GM10266 (cell line): ENCODE measurements at regions not wholly inside any gene's neighbourhood (a gene's known extent, or its start where the extent isn't known, plus 50 kb on each side); places are given as distances from the start of the nearest gene placed in this dataset.

ENCODE experiments used
- DNase-seq: peaks from one replicate; pipeline ENCODE4 v3.0.0; 2012; ENCODE audit errors: extremely low spot score
- TF ChIP-seq, protein P1 (sequence below): IDR thresholded peaks from 2 replicates; pipeline ENCODE4 v1.5.1; 2012; ENCODE audit warnings: mild to moderate bottlenecking, low read depth; ENCODE audit not compliant: control insufficient read depth, insufficient read depth; ENCODE audit errors: missing control alignments

DNA sequence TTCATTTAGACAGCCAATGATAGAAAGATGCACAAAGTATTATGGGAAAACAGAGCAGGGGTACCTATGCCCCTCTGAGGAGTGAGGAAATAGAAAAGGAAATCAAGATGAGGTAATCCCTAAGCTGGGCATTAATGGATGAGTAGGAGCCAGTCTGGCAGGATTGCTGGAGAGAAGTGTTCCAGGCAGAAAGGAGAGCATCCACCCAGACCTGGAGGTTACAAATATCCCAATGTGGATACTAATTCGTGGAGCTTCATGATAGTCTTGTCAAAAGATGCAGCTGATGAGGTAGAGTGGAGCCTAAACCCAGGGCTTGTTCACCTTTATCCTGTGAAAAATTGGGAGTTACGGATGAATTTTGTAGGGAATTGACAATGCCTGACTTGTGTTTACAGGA lies 328.0 kb downstream of the ZNF608 start:
- TF ChIP-seq, protein P1, sequence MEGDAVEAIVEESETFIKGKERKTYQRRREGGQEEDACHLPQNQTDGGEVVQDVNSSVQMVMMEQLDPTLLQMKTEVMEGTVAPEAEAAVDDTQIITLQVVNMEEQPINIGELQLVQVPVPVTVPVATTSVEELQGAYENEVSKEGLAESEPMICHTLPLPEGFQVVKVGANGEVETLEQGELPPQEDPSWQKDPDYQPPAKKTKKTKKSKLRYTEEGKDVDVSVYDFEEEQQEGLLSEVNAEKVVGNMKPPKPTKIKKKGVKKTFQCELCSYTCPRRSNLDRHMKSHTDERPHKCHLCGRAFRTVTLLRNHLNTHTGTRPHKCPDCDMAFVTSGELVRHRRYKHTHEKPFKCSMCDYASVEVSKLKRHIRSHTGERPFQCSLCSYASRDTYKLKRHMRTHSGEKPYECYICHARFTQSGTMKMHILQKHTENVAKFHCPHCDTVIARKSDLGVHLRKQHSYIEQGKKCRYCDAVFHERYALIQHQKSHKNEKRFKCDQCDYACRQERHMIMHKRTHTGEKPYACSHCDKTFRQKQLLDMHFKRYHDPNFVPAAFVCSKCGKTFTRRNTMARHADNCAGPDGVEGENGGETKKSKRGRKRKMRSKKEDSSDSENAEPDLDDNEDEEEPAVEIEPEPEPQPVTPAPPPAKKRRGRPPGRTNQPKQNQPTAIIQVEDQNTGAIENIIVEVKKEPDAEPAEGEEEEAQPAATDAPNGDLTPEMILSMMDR: no peak
- no peak for DNase-seq

- TF ChIP-seq, protein P1: no peak
- no peak for DNase-seq
Measured at GRCh38 chr5:124417196-124417595, 329.2 kb downstream of the ZNF608 start.

DNA sequence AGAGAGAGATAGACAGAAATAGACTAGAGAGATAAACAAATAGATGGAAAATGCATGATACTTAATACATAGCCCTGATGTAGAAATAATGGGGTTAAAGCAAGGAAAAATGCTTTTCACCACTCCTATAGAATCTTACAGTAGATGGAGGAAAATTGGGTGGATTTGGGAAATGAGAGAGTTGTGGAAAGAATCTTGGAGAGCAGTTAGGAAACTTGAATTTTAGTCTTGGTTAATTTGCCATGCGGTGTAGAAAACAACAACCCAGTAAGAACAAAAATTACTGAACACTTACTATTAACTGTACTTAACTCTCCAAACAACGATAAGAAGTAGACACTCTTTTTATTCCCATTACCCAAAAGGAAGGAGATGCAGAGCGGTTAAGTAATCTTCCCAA lies 329.8 kb downstream of the ZNF608 start:
- TF ChIP-seq, protein P1: no peak
- DNase-seq: no peak

DNA sequence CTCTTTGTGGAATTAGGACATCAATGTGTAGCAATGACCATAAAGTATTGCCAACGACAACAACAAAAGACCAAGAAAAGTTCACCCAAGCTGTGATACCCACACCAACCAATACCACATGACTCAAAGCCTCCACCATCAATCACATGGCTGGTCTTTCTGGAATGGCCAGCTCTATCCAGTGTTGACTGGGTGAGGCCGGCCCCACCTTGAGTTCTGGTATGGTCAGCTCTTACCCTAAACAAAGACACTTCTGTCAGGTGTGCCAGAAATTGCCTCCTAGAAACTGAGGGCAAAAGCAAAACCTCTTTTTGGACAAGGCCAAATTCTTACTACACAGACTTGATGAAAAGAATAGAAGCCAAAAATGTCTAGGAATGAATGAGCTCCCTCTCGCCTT lies 331.5 kb downstream of the ZNF608 start:
- DNase-seq: no peak

GRCh38 chr5:124410539-124411488 lies 335.6 kb downstream of the ZNF608 start:
- TF ChIP-seq, protein P1: no peak
- no peak for DNase-seq

More for the DNA sequence above, 331.5 kb downstream of the ZNF608 start:
- TF ChIP-seq, protein P1: no peak

GRCh38 chr5:124408738-124409453 lies 337.5 kb downstream of the ZNF608 start:
- no peak for DNase-seq
- TF ChIP-seq, protein P1: no peak
